HepG2 (cell line): ENCODE measurements at regions not wholly inside any gene's neighbourhood (a gene's known extent, or its start where the extent isn't known, plus 50 kb on each side); places are given as distances from the start of the nearest gene placed in this dataset.

ENCODE experiments used
- ATAC-seq: fragments of 200-7000 bp; cut with Tn5 transposase; 3 replicates; pipeline ENCODE4 v1.9.1; 2020; ENCODE audit warnings: mild to moderate bottlenecking, moderate library complexity
- BruUV-seq: library from RNA; stranded (reverse); fragments of 400-500 nt; replicated peaks from 2 replicates; lab custom pipeline; 2021; lab: Mats Ljungman, UMichigan
- CTCF ChIA-PET: fragments of 300-600 bp; formaldehyde crosslinking; extraction: SDS; loops from one replicate; lab custom pipeline; 2021; ENCODE audit warnings: low total read pairs, inconsistent platforms, low intra/inter-chr PET ratio; lab: Yijun Ruan, JAX
- POLR2A ChIA-PET: fragments of 350-600 bp; sonication (Branson Sonifier 250); formaldehyde crosslinking; loops from one replicate; lab custom pipeline; 2020; ENCODE audit warnings: antibody characterized with exemption, inconsistent platforms; lab: Yijun Ruan, JAX
- DNase-seq: peaks from one replicate; pipeline ENCODE4 v3.0.0-alpha.2; 2015; ENCODE audit warnings: low spot score
- FAIRE-seq: peaks from 3 replicates; lab custom pipeline; 2011; peaks lifted over from hg19 to GRCh38; lab: Jason Lieb, UNC
- H2AFZ ChIP-seq: one replicate; pipeline ENCODE4 v1.6.1; 2011; ENCODE audit warnings: low read length, inconsistent platforms
- H3K27ac ChIP-seq: fragments of 300-600 bp; 3 replicates; pipeline ENCODE4 v1.8.0; 2011; ENCODE audit warnings: mixed run types, mild to moderate bottlenecking, mixed read lengths, low read length, inconsistent platforms; ENCODE audit not compliant: insufficient read depth; ENCODE audit errors: extremely low read length
- H3K27me3 ChIP-seq, 2 experiments: fragments of 200-600 bp in 1 of 2; 2 replicates in 1 of 2; 3 replicates in 1 of 2; pipeline versions ENCODE4 v1.6.0 to v1.8.0; 2011; ENCODE audit warnings: low read length in 2 of 2, mild to moderate bottlenecking in 2 of 2, moderate library complexity in 2 of 2, inconsistent platforms in 1 of 2; ENCODE audit not compliant: insufficient read depth in 2 of 2, control insufficient read depth in 1 of 2
- H3K36me3 ChIP-seq, 2 experiments: fragments of 200-600 bp in 1 of 2; replicated peaks in 1 of 2; 2 replicates in 1 of 2; 3 replicates in 1 of 2; pipeline versions ENCODE4 v1.5.1 to v1.8.0; 2011; ENCODE audit warnings: low read length in 2 of 2, inconsistent platforms in 1 of 2; ENCODE audit not compliant: insufficient read depth in 2 of 2, control insufficient read depth in 1 of 2
- H3K4me1 ChIP-seq: 2 replicates; pipeline ENCODE4 v1.5.1; 2012; ENCODE audit warnings: low read length, inconsistent platforms; ENCODE audit not compliant: insufficient read depth
- H3K4me2 ChIP-seq: 2 replicates; pipeline ENCODE4 v1.6.0; 2011; ENCODE audit warnings: low read depth, low read length, inconsistent platforms
- H3K4me3 ChIP-seq, 3 experiments: fragments of 200-600 bp in 1 of 3; sonication (generic), shearing (Covaris generic) in 1 of 3; replicated peaks in 1 of 3; 2 replicates each; pipeline ENCODE4 v1.5.1; 2011 to 2016; ENCODE audit warnings: low read length in 3 of 3, inconsistent platforms in 2 of 3, low read depth in 2 of 3, mild to moderate bottlenecking in 2 of 3, control low read depth in 1 of 3, mixed read lengths in 1 of 3; ENCODE audit not compliant: insufficient read depth in 1 of 3
- H3K79me2 ChIP-seq: one replicate; pipeline ENCODE4 v1.6.1; 2011; ENCODE audit warnings: low read length, inconsistent platforms; ENCODE audit not compliant: insufficient read depth
- H3K9ac ChIP-seq: 2 replicates; pipeline ENCODE4 v1.6.0; 2011; ENCODE audit warnings: mild to moderate bottlenecking, low read depth, low read length, inconsistent platforms; ENCODE audit not compliant: insufficient read depth
- H3K9me3 ChIP-seq: 2 replicates; pipeline ENCODE4 v1.5.1; 2012; ENCODE audit warnings: mild to moderate bottlenecking, low read length
- H4K20me1 ChIP-seq: 2 replicates; pipeline ENCODE4 v1.6.0; 2011; ENCODE audit warnings: inconsistent platforms, mild to moderate bottlenecking, low read length, moderate library complexity; ENCODE audit not compliant: insufficient read depth
- HNF1B ChIP-seq: sonication (generic); formaldehyde crosslinking; IDR thresholded peaks from 2 replicates; pipeline ENCODE4 v1.5.1; 2020; ENCODE audit warnings: mild to moderate bottlenecking, moderate library complexity, missing genetic modification reagents
- LBX2 ChIP-seq: sonication (generic); formaldehyde crosslinking; IDR thresholded peaks from 2 replicates; pipeline ENCODE4 v1.5.0; 2020; ENCODE audit warnings: missing genetic modification reagents, mild to moderate bottlenecking, borderline replicate concordance
- MTA3 ChIP-seq: sonication (generic); formaldehyde crosslinking; IDR thresholded peaks from 2 replicates; pipeline ENCODE4 v1.4.0; 2020; ENCODE audit warnings: missing genetic modification reagents
- ZBTB14 ChIP-seq: sonication (generic); formaldehyde crosslinking; IDR thresholded peaks from 2 replicates; pipeline ENCODE4 v1.4.0; 2020; ENCODE audit warnings: missing genetic modification reagents
- ZGPAT ChIP-seq: IDR thresholded peaks from 2 replicates; pipeline ENCODE4 v1.6.1; 2016; ENCODE audit warnings: mild to moderate bottlenecking
- ZNF432 ChIP-seq: sonication (generic); formaldehyde crosslinking; IDR thresholded peaks from 2 replicates; pipeline ENCODE4 v1.5.0; 2020; ENCODE audit warnings: missing genetic modification reagents, mild to moderate bottlenecking, borderline replicate concordance
- WGBS: methylation state at CpG from one replicate; pipeline ENCODE4 v1.1.6; 2017; ENCODE audit warnings: low lambda C conversion rate; 5-methylcytosine and 5-hydroxymethylcytosine counted together
- in situ Hi-C: cut with HindIII; loops from 2 replicates; pipeline ENCODE4 v1.10.0; 2017; ENCODE audit warnings: low pct_unique_long_range_greater_than_20kb; ENCODE audit not compliant: extremely low pct_ligation_motif_present
- intact Hi-C: fragments of 100-400 bp; cut with micrococcal nuclease; formaldehyde crosslinking; loops from one replicate; pipeline ENCODE4 v1.10.0; 2022; ENCODE audit not compliant: unreplicated experiment

GRCh38 chr6:148611213-148611612 is 135.6 kb upstream of the UST start:
- no peak overlapping the region for H2AFZ ChIP-seq
- H3K36me3 ChIP-seq: no peaks in the 10 kb centered on the region
- no peak overlapping the region for H3K4me2 ChIP-seq
- CTCF ChIA-PET: no interaction called here
- no peak for ATAC-seq
- DNase-seq: no peak
- no peak overlapping the region for H3K9ac ChIP-seq
- no peaks in the 10 kb centered on the region for H4K20me1 ChIP-seq
- H3K79me2 ChIP-seq: no peaks in the 10 kb centered on the region
- no peaks in the 10 kb centered on the region for H3K9me3 ChIP-seq
- TF ChIP-seq LBX2 (no peak), MTA3 (CRISPR knock-in tag) (no peak), HNF1B (CRISPR knock-in tag) (no peak), ZGPAT (no peak), ZNF432 (CRISPR knock-in tag) (no peak), ZBTB14 (CRISPR knock-in tag) (no peak)
- TF ChIP-seq, all 625 proteins: peak for 0
- POLR2A ChIA-PET: no interaction called here
- 19% methylated on average over 8 of the region's 8 CpGs for WGBS
- in situ Hi-C loops (no loop called here), intact Hi-C loops (no loop called here)
- Histone ChIP-seq H3K27ac (no peak overlapping the region), H3K27me3 (peaks cover 0 to 10% of the 10 kb centered on the region in 2 experiments; a peak in 1 of 5 replicates), H3K4me1 (no peaks in the 10 kb centered on the region), H3K4me3 (no peak overlapping the region)
- no TSS peak for BruUV-seq
- FAIRE-seq: no peak
